Endodermal cell (in vitro differentiated cells): ENCODE measurements at regions not wholly inside any gene's neighbourhood (a gene's known extent, or its start where the extent isn't known, plus 50 kb on each side); places are given as distances from the start of the nearest gene placed in this dataset.
"Not testable (repeated sequence)": the region's sequence is repeated elsewhere in the genome, so short reads cannot be mapped to it uniquely, and the experiment has no call there.

Source experiments
- DNase-seq: peaks from one replicate; pipeline ENCODE4 v3.0.0-alpha.2; 2017
- H3K27ac ChIP-seq: 2 replicates; pipeline ENCODE4 v1.5.1; 2013; ENCODE audit warnings: mild to moderate bottlenecking, low read depth, low read length, moderate library complexity
- H3K27me3 ChIP-seq: 2 replicates; pipeline ENCODE4 v1.6.1; 2013; ENCODE audit warnings: mild to moderate bottlenecking, low read length, moderate library complexity; ENCODE audit not compliant: insufficient read depth, control insufficient read depth, poor library complexity, severe bottlenecking
- H3K36me3 ChIP-seq: 2 replicates; pipeline ENCODE4 v1.7.0; 2013; ENCODE audit warnings: mild to moderate bottlenecking, low read length, moderate library complexity; ENCODE audit not compliant: control insufficient read depth, insufficient read depth
- H3K4me1 ChIP-seq: one replicate; pipeline ENCODE4 v1.7.0; 2013; ENCODE audit warnings: low read length; ENCODE audit not compliant: control insufficient read depth, insufficient read depth
- H3K4me3 ChIP-seq: 2 replicates; pipeline ENCODE4 v1.5.1; 2013; ENCODE audit warnings: mild to moderate bottlenecking, low read length, moderate library complexity
- H3K9ac ChIP-seq: 2 replicates; pipeline ENCODE4 v1.6.1; 2013; ENCODE audit warnings: mild to moderate bottlenecking, low read length, moderate library complexity; ENCODE audit not compliant: poor library complexity, severe bottlenecking; ENCODE audit errors: extremely low read depth
- H3K9me3 ChIP-seq: 2 replicates; pipeline ENCODE4 v1.6.1; 2013; ENCODE audit warnings: mild to moderate bottlenecking, low read length, moderate library complexity; ENCODE audit not compliant: control insufficient read depth
- H3K27ac Mint-ChIP-seq: 2 replicates; pipeline ENCODE4 v1.8.0; 2020; ENCODE audit warnings: mixed read lengths
- H3K27me3 Mint-ChIP-seq: 2 replicates; pipeline ENCODE4 v1.8.0; 2021; ENCODE audit warnings: mild to moderate bottlenecking, mixed read lengths; ENCODE audit not compliant: insufficient read depth
- H3K36me3 Mint-ChIP-seq: 2 replicates; pipeline ENCODE4 v1.8.0; 2020; ENCODE audit warnings: low read depth, mixed read lengths
- H3K4me1 Mint-ChIP-seq: 2 replicates; pipeline ENCODE4 v1.8.0; 2020; ENCODE audit warnings: mixed read lengths
- H3K4me3 Mint-ChIP-seq: 2 replicates; pipeline ENCODE4 v1.8.0; 2020; ENCODE audit warnings: mild to moderate bottlenecking, moderate library complexity, mixed read lengths
- H3K9me3 Mint-ChIP-seq: 2 replicates; pipeline ENCODE4 v1.8.0; 2020; ENCODE audit warnings: mild to moderate bottlenecking, mixed read lengths
- CTCF ChIP-seq: fragments of 200-600 bp; sonication (generic); conservative IDR thresholded peaks from 2 replicates; pipeline ENCODE4 v1.5.0; 2021; ENCODE audit warnings: antibody characterized with exemption, mild to moderate bottlenecking
- WGBS, 2 experiments: methylation state at CpG; one replicate each; pipeline versions ENCODE4 v1.1.5 to v1.1.7; 2013; ENCODE audit warnings: missing lambda C conversion rate in 2 of 2, mixed read lengths in 1 of 2; ENCODE audit not compliant: insufficient coverage in 1 of 2, insufficient read length in 1 of 2; 5-methylcytosine and 5-hydroxymethylcytosine counted together

GRCh38 chr2:113376253-113376912 lies 61.1 kb upstream of the ZNG1B start:
- Mint-ChIP-seq H3K4me1 (peaks cover 2% of the 10 kb centered on the region), H3K27ac (no peak overlapping the region), H3K9me3 (no peaks in the 10 kb centered on the region), H3K36me3 (no peaks in the 10 kb centered on the region), H3K27me3 (peaks cover 32% of the 10 kb centered on the region), H3K4me3 (no peak overlapping the region)
- Histone ChIP-seq H3K9ac (no peak overlapping the region), H3K9me3 (no peaks in the 10 kb centered on the region), H3K4me1 (no peaks in the 10 kb centered on the region), H3K27ac (no peak overlapping the region), H3K27me3 (no peaks in the 10 kb centered on the region), H3K36me3 (no peaks in the 10 kb centered on the region), H3K4me3 (no peak overlapping the region)
- WGBS, 2 experiments = 96 to 100% methylated on average over 1 to 2 of the region's 2 CpGs
- no peak for DNase-seq
- TF ChIP-seq CTCF = no peak

GRCh38 chr2:113374857-113375256 lies 62.6 kb upstream of the ZNG1B start:
- not testable (repeated sequence) for H3K4me1 ChIP-seq, H3K4me3 Mint-ChIP-seq, H3K9me3 Mint-ChIP-seq, H3K36me3 Mint-ChIP-seq, H3K9ac ChIP-seq, H3K36me3 ChIP-seq, DNase-seq, H3K27ac ChIP-seq, H3K27me3 ChIP-seq, H3K9me3 ChIP-seq, H3K27ac Mint-ChIP-seq, H3K4me1 Mint-ChIP-seq, H3K4me3 ChIP-seq
- peaks cover 32% of the 10 kb centered on the region for H3K27me3 Mint-ChIP-seq
- WGBS, 2 experiments = 60 to 66% methylated on average over 3 to 4 of the region's 4 CpGs

GRCh38 chr2:113372258-113372834 lies 65.1 kb upstream of the ZNG1B start:
- H3K4me3 Mint-ChIP-seq, H3K36me3 Mint-ChIP-seq, H3K27me3 ChIP-seq, H3K4me1 ChIP-seq, H3K27ac ChIP-seq, H3K9me3 ChIP-seq, H3K36me3 ChIP-seq, H3K9me3 Mint-ChIP-seq, H3K4me1 Mint-ChIP-seq, H3K27ac Mint-ChIP-seq, H3K9ac ChIP-seq, H3K4me3 ChIP-seq: not testable (repeated sequence)
- 88 to 89% methylated on average over 10 to 14 of the region's 14 CpGs for WGBS, 2 experiments
- peak; percentile 59 for DNase-seq
- peaks cover 26% of the 10 kb centered on the region for H3K27me3 Mint-ChIP-seq

GRCh38 chr2:113370478-113371091 lies 66.9 kb upstream of the ZNG1B start:
- peaks cover 8% of the 10 kb centered on the region for H3K4me1 Mint-ChIP-seq
- H3K27ac Mint-ChIP-seq = no peak overlapping the region

More at GRCh38 chr2:113370478-113371091, 66.9 kb upstream of the ZNG1B start:
- Histone ChIP-seq H3K27ac (no peak overlapping the region), H3K4me3 (no peak overlapping the region), H3K9me3 (no peaks in the 10 kb centered on the region), H3K9ac (no peak overlapping the region), H3K36me3 (no peaks in the 10 kb centered on the region), H3K4me1 (no peaks in the 10 kb centered on the region), H3K27me3 (no peaks in the 10 kb centered on the region)
- DNase-seq = peak; percentile 80
- H3K9me3 Mint-ChIP-seq = no peaks in the 10 kb centered on the region
- H3K4me3 Mint-ChIP-seq = no peak overlapping the region
- peaks cover 28% of the 10 kb centered on the region for H3K27me3 Mint-ChIP-seq
- WGBS, 2 experiments = 18 to 48% methylated on average over 7 to 9 of the region's 9 CpGs
- peak; percentile 87 for TF ChIP-seq CTCF
- H3K36me3 Mint-ChIP-seq = no peaks in the 10 kb centered on the region
